ENCODE measurements at regions not wholly inside any gene's neighbourhood (a gene's known extent, or its start where the extent isn't known, plus 50 kb on each side); places are given as distances from the start of the nearest gene placed in this dataset.

- Histone ChIP-seq H2AFZ (ENCODE audit: low read length) (no peak overlapping the region), H4K20me1 (ENCODE audit: insufficient read depth, low read length) (no peaks in the 10 kb centered on the region), H3K4me3 (replicated peaks in 1 of 3; ENCODE audit: insufficient read depth in 1 of 3, low read depth in 2 of 3, low read length in 3 of 3) (no peak overlapping the region), H3K9me3 (ENCODE audit: low read length) (0 out of 2 replicates have a peak, but pooled peaks cover 3% of the 10 kb centered on the region), H3K4me1 (ENCODE audit: insufficient read depth, low read length) (0 out of 2 replicates have a peak, but pooled peaks cover 3% of the 10 kb centered on the region), H3K4me2 (ENCODE audit: low read depth, low read length) (no peak overlapping the region), H3K36me3 (replicated peaks in 1 of 2; ENCODE audit: control insufficient read depth in 1 of 2, insufficient read depth in 2 of 2, low read length in 2 of 2) (no peaks in the 10 kb centered on the region), H3K27ac (ENCODE audit: extremely low read length, insufficient read depth, low read length) (no peak overlapping the region), H3K79me2 (ENCODE audit: insufficient read depth, low read length) (no peaks in the 10 kb centered on the region), H3K9ac (ENCODE audit: insufficient read depth, low read depth, low read length) (no peak overlapping the region), H3K27me3 (ENCODE audit: control insufficient read depth in 1 of 2, insufficient read depth in 2 of 2, low read length in 2 of 2) (no peaks in the 10 kb centered on the region)
- FAIRE-seq (no peak), ATAC-seq (no peak), DNase-seq (ENCODE audit: low spot score) (no peak)
- no TSS peak for BruUV-seq (replicated peaks)
- WGBS (ENCODE audit: low lambda C conversion rate): under 1% methylated on average over 3 of the region's 3 CpGs
- in situ Hi-C loops (cut with HindIII; ENCODE audit: extremely low pct_ligation_motif_present, low pct_unique_long_range_greater_than_20kb): no loop called here
- POLR2A ChIA-PET: no interaction called here
- CTCF ChIA-PET (ENCODE audit: low intra/inter-chr PET ratio, low total read pairs): no interaction called here
- TF ChIP-seq, protein P1, sequence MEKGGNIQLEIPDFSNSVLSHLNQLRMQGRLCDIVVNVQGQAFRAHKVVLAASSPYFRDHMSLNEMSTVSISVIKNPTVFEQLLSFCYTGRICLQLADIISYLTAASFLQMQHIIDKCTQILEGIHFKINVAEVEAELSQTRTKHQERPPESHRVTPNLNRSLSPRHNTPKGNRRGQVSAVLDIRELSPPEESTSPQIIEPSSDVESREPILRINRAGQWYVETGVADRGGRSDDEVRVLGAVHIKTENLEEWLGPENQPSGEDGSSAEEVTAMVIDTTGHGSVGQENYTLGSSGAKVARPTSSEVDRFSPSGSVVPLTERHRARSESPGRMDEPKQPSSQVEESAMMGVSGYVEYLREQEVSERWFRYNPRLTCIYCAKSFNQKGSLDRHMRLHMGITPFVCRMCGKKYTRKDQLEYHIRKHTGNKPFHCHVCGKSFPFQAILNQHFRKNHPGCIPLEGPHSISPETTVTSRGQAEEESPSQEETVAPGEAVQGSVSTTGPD (CRISPR knock-in tag; IDR thresholded peaks at IDR 0.05): no peak
- TF ChIP-seq, protein P2, sequence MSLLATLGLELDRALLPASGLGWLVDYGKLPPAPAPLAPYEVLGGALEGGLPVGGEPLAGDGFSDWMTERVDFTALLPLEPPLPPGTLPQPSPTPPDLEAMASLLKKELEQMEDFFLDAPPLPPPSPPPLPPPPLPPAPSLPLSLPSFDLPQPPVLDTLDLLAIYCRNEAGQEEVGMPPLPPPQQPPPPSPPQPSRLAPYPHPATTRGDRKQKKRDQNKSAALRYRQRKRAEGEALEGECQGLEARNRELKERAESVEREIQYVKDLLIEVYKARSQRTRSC (CRISPR knock-in tag; IDR thresholded peaks at IDR 0.05; ENCODE audit: low read depth): no peak
- TF ChIP-seq ZBTB7A (CRISPR knock-in tag; IDR thresholded peaks at IDR 0.05) (no peak), KLF13 (CRISPR knock-in tag; IDR thresholded peaks at IDR 0.05) (no peak), ZNF572 (CRISPR knock-in tag; IDR thresholded peaks at IDR 0.05) (no peak), ZFYVE20 (CRISPR knock-in tag; IDR thresholded peaks at IDR 0.05; ENCODE audit: borderline replicate concordance, low read depth) (no peak), HNRNPH1 (optimal IDR thresholded peaks at IDR 0.05; ENCODE audit: low read depth, low read length) (no peak), BCL6 (CRISPR knock-in tag; IDR thresholded peaks at IDR 0.05) (no peak), SCMH1 (CRISPR knock-in tag; IDR thresholded peaks at IDR 0.05; ENCODE audit: borderline replicate concordance) (no peak), NCOR1 (IDR thresholded peaks at IDR 0.05; ENCODE audit: borderline replicate concordance, low read length) (no peak), ZBTB34 (CRISPR knock-in tag; IDR thresholded peaks at IDR 0.05) (no peak), ZSCAN22 (CRISPR knock-in tag; IDR thresholded peaks at IDR 0.05) (no peak), FOXA3 (CRISPR knock-in tag; IDR thresholded peaks at IDR 0.05) (no peak)
- TF ChIP-seq, protein P3, sequence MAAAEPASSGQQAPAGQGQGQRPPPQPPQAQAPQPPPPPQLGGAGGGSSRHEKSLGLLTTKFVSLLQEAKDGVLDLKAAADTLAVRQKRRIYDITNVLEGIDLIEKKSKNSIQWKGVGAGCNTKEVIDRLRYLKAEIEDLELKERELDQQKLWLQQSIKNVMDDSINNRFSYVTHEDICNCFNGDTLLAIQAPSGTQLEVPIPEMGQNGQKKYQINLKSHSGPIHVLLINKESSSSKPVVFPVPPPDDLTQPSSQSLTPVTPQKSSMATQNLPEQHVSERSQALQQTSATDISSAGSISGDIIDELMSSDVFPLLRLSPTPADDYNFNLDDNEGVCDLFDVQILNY (CRISPR knock-in tag; conservative IDR thresholded peaks at IDR 0.05): no peak
- TF ChIP-seq, protein P4, sequence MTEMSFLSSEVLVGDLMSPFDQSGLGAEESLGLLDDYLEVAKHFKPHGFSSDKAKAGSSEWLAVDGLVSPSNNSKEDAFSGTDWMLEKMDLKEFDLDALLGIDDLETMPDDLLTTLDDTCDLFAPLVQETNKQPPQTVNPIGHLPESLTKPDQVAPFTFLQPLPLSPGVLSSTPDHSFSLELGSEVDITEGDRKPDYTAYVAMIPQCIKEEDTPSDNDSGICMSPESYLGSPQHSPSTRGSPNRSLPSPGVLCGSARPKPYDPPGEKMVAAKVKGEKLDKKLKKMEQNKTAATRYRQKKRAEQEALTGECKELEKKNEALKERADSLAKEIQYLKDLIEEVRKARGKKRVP (CRISPR knock-in tag; IDR thresholded peaks at IDR 0.05): no peak
- intact Hi-C loops (cut with micrococcal nuclease; ENCODE audit: unreplicated experiment): no loop called here
Measured at GRCh38 chr1:199641531-199641930, 386.0 kb upstream of the NR5A2 start.
